ENCODE measurements at regions not wholly inside any gene's neighbourhood (a gene's known extent, or its start where the extent isn't known, plus 50 kb on each side); places are given as distances from the start of the nearest gene placed in this dataset.

GRCh38 chr1:190747704-190748103 lies 270.0 kb upstream of the BRINP3 start (continued):
- no peak for TF ChIP-seq NFXL1 (IDR thresholded peaks at IDR 0.05; ENCODE audit: borderline replicate concordance)

- FAIRE-seq (no peak), DNase-seq (ENCODE audit: low read depth, low spot score) (no peak), ATAC-seq (no peak)
- H3K4me3 ChIP-seq = no peak overlapping the region
- H4K20me1 ChIP-seq (ENCODE audit: control insufficient read depth, insufficient read depth) = no peaks in the 10 kb centered on the region
- no peak overlapping the region for H3K4me2 ChIP-seq (ENCODE audit: control insufficient read depth, insufficient read depth)
- in situ Hi-C loops (cut with MboI) = no loop called here
- no peaks in the 10 kb centered on the region for H3K79me2 ChIP-seq (ENCODE audit: control insufficient read depth, insufficient read depth, low read length)
- no peak overlapping the region for H3K27ac ChIP-seq (ENCODE audit: control insufficient read depth, insufficient read depth)
- no peaks in the 10 kb centered on the region for H3K27me3 ChIP-seq (replicated peaks in 1 of 2; ENCODE audit: control insufficient read depth in 2 of 2, insufficient read depth in 2 of 2, low read length in 1 of 2)
- ChIA-PET SMC1A (ENCODE audit: uncharacterized antibody, unreplicated experiment) (interaction anchor here (0.6 kb wide), 1 partner anchor 10 kb away, joined by 3 read pairs; no protein-coding TSS in a partner anchor), POLR2A (no interaction called here), CTCF (no interaction called here), RAD21 (ENCODE audit: unreplicated experiment) (no interaction called here)
- no TSS peak for BruUV-seq (replicated peaks)
- TF ChIP-seq BHLHE40 (IDR thresholded peaks at IDR 0.05; ENCODE audit: borderline replicate concordance in 1 of 2, low read depth in 2 of 2, low read length in 1 of 2) (no peak), GABPA (IDR thresholded peaks at IDR 0.05; ENCODE audit: low read depth) (no peak), TCF7 (IDR thresholded peaks at IDR 0.05; ENCODE audit: borderline replicate concordance) (no peak), CEBPZ (IDR thresholded peaks at IDR 0.05; ENCODE audit: low read depth, low read length) (no peak), HCFC1 (IDR thresholded peaks at IDR 0.05; ENCODE audit: low read length) (no peak), BCL3 (IDR thresholded peaks at IDR 0.05; ENCODE audit: borderline replicate concordance, insufficient read depth, low read depth, low read length, poor library complexity, severe bottlenecking) (no peak), ZNF24 (IDR thresholded peaks at IDR 0.05) (no peak), KLF5 (IDR thresholded peaks at IDR 0.05; ENCODE audit: partially characterized antibody) (no peak), KDM1A (IDR thresholded peaks at IDR 0.05; ENCODE audit: borderline replicate concordance) (no peak), RB1 (IDR thresholded peaks at IDR 0.05; ENCODE audit: borderline replicate concordance) (no peak), CHD4 (IDR thresholded peaks at IDR 0.05) (no peak), HDAC6 (IDR thresholded peaks at IDR 0.05; ENCODE audit: unreplicated experiment) (no peak)
- H3K9me3 ChIP-seq (replicated peaks; ENCODE audit: control insufficient read depth, insufficient read depth, low read length) = no peaks in the 10 kb centered on the region
- intact Hi-C loops (cut with micrococcal nuclease; ENCODE audit: unreplicated experiment) = no loop called here
- H3K36me3 ChIP-seq (ENCODE audit: control insufficient read depth in 2 of 2, insufficient read depth in 2 of 2, low read length in 1 of 2) = no peaks in the 10 kb centered on the region
- H3K9ac ChIP-seq (ENCODE audit: control insufficient read depth, insufficient read depth, low read length) = no peak overlapping the region
- H2AFZ ChIP-seq (ENCODE audit: control insufficient read depth, low read depth, low read length) = no peak overlapping the region
- 13% methylated on average over 2 of the region's 2 CpGs for WGBS (ENCODE audit: insufficient coverage, insufficient replicate concordance, low lambda C conversion rate, missing lambda C conversion rate)
- no peaks in the 10 kb centered on the region for H3K4me1 ChIP-seq (ENCODE audit: control insufficient read depth, insufficient read depth, low read length)
These were observed 274.5 kb upstream of the BRINP3 start for GRCh38 chr1:190752131-190752530.

Measured in GM12878 (cell line).